Activated CD4-positive, alpha-beta T cell treated with anti-CD3 and anti-CD28 coated beads for 1 hour (primary cell): ENCODE measurements at regions not wholly inside any gene's neighbourhood (a gene's known extent, or its start where the extent isn't known, plus 50 kb on each side); places are given as distances from the start of the nearest gene placed in this dataset.

ENCODE experiments used
- DNase-seq: peaks from one replicate; pipeline ENCODE4 v3.0.0-alpha.2; 2020

GRCh38 chr5:74953937-74954720 is 87.9 kb upstream of the FAM169A start:
- DNase-seq = no peak

- DNase-seq = no peak
Measured at GRCh38 chr5:74953554-74953936, 87.4 kb upstream of the FAM169A start.

GRCh38 chr5:74952406-74952805 is 86.2 kb upstream of the FAM169A start:
- DNase-seq = no peak

- DNase-seq = no peak
Measured at GRCh38 chr5:74951865-74952264, 85.7 kb upstream of the FAM169A start.

- DNase-seq = no peak
Measured at GRCh38 chr5:74950836-74951515, 84.8 kb upstream of the FAM169A start.

- DNase-seq = no peak
Measured at GRCh38 chr5:74949976-74950375, 83.8 kb upstream of the FAM169A start.

GRCh38 chr5:74948031-74948546 is 81.9 kb upstream of the FAM169A start:
- DNase-seq = no peak

GRCh38 chr5:74946471-74946870 is 80.3 kb upstream of the FAM169A start:
- no peak for DNase-seq

- DNase-seq = no peak
Measured at GRCh38 chr5:74945561-74946165, 79.5 kb upstream of the FAM169A start.

GRCh38 chr5:74943905-74944304 is 77.7 kb upstream of the FAM169A start:
- no peak for DNase-seq

GRCh38 chr5:74942622-74943286 is 76.6 kb upstream of the FAM169A start:
- DNase-seq = no peak

- DNase-seq = no peak
Measured at GRCh38 chr5:74940782-74941353, 74.7 kb upstream of the FAM169A start.

GRCh38 chr5:74938250-74938933 is 72.2 kb upstream of the FAM169A start:
- no peak for DNase-seq

GRCh38 chr5:74935752-74936091 is 69.5 kb upstream of the FAM169A start:
- DNase-seq = no peak

- peak; percentile 11 for DNase-seq
Measured at GRCh38 chr5:74934949-74935751, 69.0 kb upstream of the FAM169A start.

GRCh38 chr5:74927336-74927735 is 61.1 kb upstream of the FAM169A start:
- no peak for DNase-seq

GRCh38 chr5:74919487-74919886 is 53.3 kb upstream of the FAM169A start:
- DNase-seq = no peak

- DNase-seq = no peak
Measured at GRCh38 chr5:74919041-74919440, 52.9 kb upstream of the FAM169A start.

GRCh38 chr5:74918232-74918669 is 52.1 kb upstream of the FAM169A start:
- no peak for DNase-seq

- no peak for DNase-seq
Measured at GRCh38 chr5:74916831-74917710, 50.9 kb upstream of the FAM169A start.
